ENCODE measurements at regions not wholly inside any gene's neighbourhood (a gene's known extent, or its start where the extent isn't known, plus 50 kb on each side); places are given as distances from the start of the nearest gene placed in this dataset.

GRCh38 chr11:91984033-91984584 lies 240.5 kb upstream of the FAT3 start:
- ChIA-PET CTCF (no interaction called here), POLR2A (no interaction called here)
- intact Hi-C loops (cut with micrococcal nuclease) = no loop called here
- H3K36me3 ChIP-seq (ENCODE audit: control insufficient read depth in 2 of 2, extremely low read depth in 1 of 2, insufficient read depth in 2 of 2, low read length in 2 of 2) = no peaks in the 10 kb centered on the region
- H2AFZ ChIP-seq (ENCODE audit: low read depth, low read length) = no peak overlapping the region
- H3K9ac ChIP-seq (replicated peaks; ENCODE audit: extremely low read depth, insufficient read depth, low read length) = no peak overlapping the region
- no peak overlapping the region for H3K4me2 ChIP-seq (ENCODE audit: insufficient read depth, low read length)
- H3K4me1 ChIP-seq (ENCODE audit: control insufficient read depth, extremely low read depth, insufficient read depth, low read length) = no peaks in the 10 kb centered on the region
- H3K9me3 ChIP-seq (replicated peaks; ENCODE audit: control insufficient read depth, insufficient read depth, low read length) = no peaks in the 10 kb centered on the region
- H3K4me3 ChIP-seq (replicated peaks in 1 of 3; ENCODE audit: insufficient read depth in 1 of 3, low read depth in 1 of 3, low read length in 3 of 3) = no peak overlapping the region
- H3K27ac ChIP-seq (ENCODE audit: insufficient read depth, low read depth, low read length) = no peak overlapping the region
- no peaks in the 10 kb centered on the region for H4K20me1 ChIP-seq (replicated peaks; ENCODE audit: control insufficient read depth, extremely low read depth, insufficient read depth, low read length)
- dilution Hi-C loops (cut with MboI; ENCODE audit: extremely low pct_ligation_motif_present, low sequenced_read_pairs) = no loop called here
- no peaks in the 10 kb centered on the region for H3K9me1 ChIP-seq (replicated peaks; ENCODE audit: control insufficient read depth, extremely low read depth, insufficient read depth, low read length)
- no TSS peak for BruUV-seq (replicated peaks)
- H3K79me2 ChIP-seq (ENCODE audit: control insufficient read depth, insufficient read depth, low read length) = no peaks in the 10 kb centered on the region
- no peak for FAIRE-seq
- no peaks in the 10 kb centered on the region for H3K27me3 ChIP-seq (ENCODE audit: control insufficient read depth in 2 of 2, insufficient read depth in 2 of 2, low read length in 2 of 2)
- no peak for DNase-seq (ENCODE audit: low read depth, low spot score)
- TF ChIP-seq MYC (IDR thresholded peaks at IDR 0.05; ENCODE audit: low read depth, low read length) (no peak), EZH2 (IDR thresholded peaks at IDR 0.05; ENCODE audit: borderline replicate concordance, low read depth, low read length, severe bottlenecking) (no peak)

GRCh38 chr11:91981995-91982394 lies 242.6 kb upstream of the FAT3 start:
- H3K9me1 ChIP-seq (replicated peaks; ENCODE audit: control insufficient read depth, extremely low read depth, insufficient read depth, low read length) = no peaks in the 10 kb centered on the region
- dilution Hi-C loops (cut with MboI; ENCODE audit: extremely low pct_ligation_motif_present, low sequenced_read_pairs) (no loop called here), intact Hi-C loops (cut with micrococcal nuclease) (no loop called here)
- H3K36me3 ChIP-seq (ENCODE audit: control insufficient read depth in 2 of 2, extremely low read depth in 1 of 2, insufficient read depth in 2 of 2, low read length in 2 of 2) = no peaks in the 10 kb centered on the region
- H3K4me2 ChIP-seq (ENCODE audit: insufficient read depth, low read length) = no peak overlapping the region
- H3K4me1 ChIP-seq (ENCODE audit: control insufficient read depth, extremely low read depth, insufficient read depth, low read length) = no peaks in the 10 kb centered on the region
- CTCF ChIA-PET = no interaction called here
- H2AFZ ChIP-seq (ENCODE audit: low read depth, low read length) = no peak overlapping the region
- no peak overlapping the region for H3K4me3 ChIP-seq (replicated peaks in 1 of 3; ENCODE audit: insufficient read depth in 1 of 3, low read depth in 1 of 3, low read length in 3 of 3)
- no peaks in the 10 kb centered on the region for H3K27me3 ChIP-seq (ENCODE audit: control insufficient read depth in 2 of 2, insufficient read depth in 2 of 2, low read length in 2 of 2)
- no peaks in the 10 kb centered on the region for H4K20me1 ChIP-seq (replicated peaks; ENCODE audit: control insufficient read depth, extremely low read depth, insufficient read depth, low read length)
- no peaks in the 10 kb centered on the region for H3K79me2 ChIP-seq (ENCODE audit: control insufficient read depth, insufficient read depth, low read length)
- BruUV-seq (replicated peaks) = no TSS peak
- no peak overlapping the region for H3K27ac ChIP-seq (ENCODE audit: insufficient read depth, low read depth, low read length)
- FAIRE-seq (no peak), DNase-seq (ENCODE audit: low read depth, low spot score) (no peak)
- POLR2A ChIA-PET = no interaction called here
- TF ChIP-seq MAX (IDR thresholded peaks at IDR 0.05; ENCODE audit: insufficient read depth, insufficient read length) (no peak), FOS (IDR thresholded peaks at IDR 0.05; ENCODE audit: borderline replicate concordance, insufficient read depth, low read length) (no peak), POLR2AphosphoS5 (IDR thresholded peaks at IDR 0.05; ENCODE audit: insufficient read depth, low read depth, low read length) (no peak), JUN (IDR thresholded peaks at IDR 0.05; ENCODE audit: borderline replicate concordance, insufficient read depth, insufficient read length, low read depth) (no peak), POLR2A (IDR thresholded peaks at IDR 0.05; ENCODE audit: low read depth, low read length) (no peak), CTCF (IDR thresholded peaks at IDR 0.05; ENCODE audit: extremely low read depth in 1 of 2, insufficient read depth in 1 of 2, low read depth in 1 of 2, low read length in 2 of 2) (no peak), GATA2 (IDR thresholded peaks at IDR 0.05; ENCODE audit: insufficient read depth, insufficient read length, low read depth, low read length) (no peak), EZH2 (IDR thresholded peaks at IDR 0.05; ENCODE audit: borderline replicate concordance, low read depth, low read length, severe bottlenecking) (no peak), MYC (IDR thresholded peaks at IDR 0.05; ENCODE audit: low read depth, low read length) (no peak)
- H3K9me3 ChIP-seq (replicated peaks; ENCODE audit: control insufficient read depth, insufficient read depth, low read length) = no peaks in the 10 kb centered on the region
- no peak overlapping the region for H3K9ac ChIP-seq (replicated peaks; ENCODE audit: extremely low read depth, insufficient read depth, low read length)

Measured in endothelial cell of umbilical vein (primary cell).